SK-N-SH treated with all-trans-retinoic acid at 6 μM for 48 hours (cell line): ENCODE measurements at regions not wholly inside any gene's neighbourhood (a gene's known extent, or its start where the extent isn't known, plus 50 kb on each side); places are given as distances from the start of the nearest gene placed in this dataset.

Experiments used
- ATAC-seq: fragments of 200-7000 bp; cut with Tn5 transposase; 3 replicates; pipeline ENCODE4 v1.9.1; 2020; ENCODE audit warnings: mild to moderate bottlenecking, moderate library complexity
- BACH2 ChIP-seq: fragments of 250-450 bp; sonication (Bioruptor Pico); IDR thresholded peaks from 2 replicates; pipeline ENCODE4 v1.9.0; 2021; ENCODE audit warnings: mild to moderate bottlenecking, borderline replicate concordance
- CREB5 ChIP-seq: fragments of 250-450 bp; sonication (Bioruptor Pico); IDR thresholded peaks from 2 replicates; pipeline ENCODE4 v1.5.1; 2020; ENCODE audit warnings: low read depth, mild to moderate bottlenecking, moderate library complexity
- CSDC2 ChIP-seq: fragments of 250-450 bp; sonication (Bioruptor Pico); IDR thresholded peaks from 2 replicates; pipeline ENCODE4 v1.5.0; 2020; ENCODE audit warnings: mild to moderate bottlenecking, moderate library complexity
- ESRRG ChIP-seq: fragments of 250-450 bp; sonication (Bioruptor Pico); IDR thresholded peaks from 2 replicates; pipeline ENCODE4 v1.6.1; 2021; ENCODE audit warnings: mild to moderate bottlenecking
- GLIS3 ChIP-seq: fragments of 250-450 bp; sonication (Bioruptor Pico); IDR thresholded peaks from 2 replicates; pipeline ENCODE4 v1.5.0; 2020; ENCODE audit warnings: mild to moderate bottlenecking, moderate library complexity
- ISL1 ChIP-seq: fragments of 250-450 bp; sonication (Bioruptor Pico); IDR thresholded peaks from 2 replicates; pipeline ENCODE4 v2.1.2; 2022; ENCODE audit warnings: mild to moderate bottlenecking, moderate library complexity
- OSR1 ChIP-seq: fragments of 250-450 bp; sonication (Bioruptor Pico); IDR thresholded peaks from 2 replicates; pipeline ENCODE4 v1.8.0; 2022; ENCODE audit warnings: moderate library complexity, mild to moderate bottlenecking, inconsistent platforms
- PPARA ChIP-seq: fragments of 250-450 bp; sonication (Bioruptor Pico); IDR thresholded peaks from 2 replicates; pipeline ENCODE4 v1.5.0; 2020; ENCODE audit warnings: mild to moderate bottlenecking, borderline replicate concordance
- RARB ChIP-seq: fragments of 250-450 bp; sonication (Bioruptor Pico); IDR thresholded peaks from 2 replicates; pipeline ENCODE4 v1.8.0; 2021; ENCODE audit warnings: mild to moderate bottlenecking, moderate library complexity
- TCF4 ChIP-seq: fragments of 250-450 bp; sonication (Bioruptor Pico); IDR thresholded peaks from 2 replicates; pipeline ENCODE4 v1.8.0; 2021; ENCODE audit warnings: mild to moderate bottlenecking, moderate library complexity, borderline replicate concordance
- TOX ChIP-seq: fragments of 250-450 bp; sonication (Bioruptor Pico); IDR thresholded peaks from 2 replicates; pipeline ENCODE4 v1.8.0; 2021; ENCODE audit warnings: mild to moderate bottlenecking, moderate library complexity, borderline replicate concordance
- TSHZ2 ChIP-seq: fragments of 250-450 bp; sonication (Bioruptor Pico); IDR thresholded peaks from 2 replicates; pipeline ENCODE4 v1.5.0; 2020; ENCODE audit warnings: mild to moderate bottlenecking, moderate library complexity
- ZC3H10 ChIP-seq: fragments of 250-450 bp; sonication (Bioruptor Pico); IDR thresholded peaks from 2 replicates; pipeline ENCODE4 v1.5.1; 2021; ENCODE audit warnings: mild to moderate bottlenecking, moderate library complexity
- ZFP30 ChIP-seq: fragments of 450-650 bp; formaldehyde crosslinking; IDR thresholded peaks from 2 replicates; pipeline ENCODE4 v1.5.0; 2022; ENCODE audit warnings: mild to moderate bottlenecking, moderate library complexity
- ZNF565 ChIP-seq: fragments of 450-650 bp; formaldehyde crosslinking; conservative IDR thresholded peaks from 2 replicates; pipeline ENCODE4 v1.5.0; 2020; ENCODE audit warnings: low read depth, mild to moderate bottlenecking, moderate library complexity
- ZNF70 ChIP-seq: fragments of 450-650 bp; formaldehyde crosslinking; IDR thresholded peaks from 2 replicates; pipeline ENCODE4 v1.5.0; 2020; ENCODE audit warnings: mild to moderate bottlenecking, moderate library complexity
- TF ChIP-seq, protein P1 (sequence below): fragments of 250-450 bp; sonication (Bioruptor Pico); IDR thresholded peaks from 2 replicates; pipeline ENCODE4 v1.5.1; 2021; ENCODE audit warnings: mild to moderate bottlenecking, moderate library complexity
- TF ChIP-seq, protein P2 (sequence below): fragments of 250-450 bp; sonication (Bioruptor Pico); IDR thresholded peaks from 2 replicates; pipeline ENCODE4 v1.8.0; 2021; ENCODE audit warnings: low read depth, mild to moderate bottlenecking, moderate library complexity, borderline replicate concordance

DNA sequence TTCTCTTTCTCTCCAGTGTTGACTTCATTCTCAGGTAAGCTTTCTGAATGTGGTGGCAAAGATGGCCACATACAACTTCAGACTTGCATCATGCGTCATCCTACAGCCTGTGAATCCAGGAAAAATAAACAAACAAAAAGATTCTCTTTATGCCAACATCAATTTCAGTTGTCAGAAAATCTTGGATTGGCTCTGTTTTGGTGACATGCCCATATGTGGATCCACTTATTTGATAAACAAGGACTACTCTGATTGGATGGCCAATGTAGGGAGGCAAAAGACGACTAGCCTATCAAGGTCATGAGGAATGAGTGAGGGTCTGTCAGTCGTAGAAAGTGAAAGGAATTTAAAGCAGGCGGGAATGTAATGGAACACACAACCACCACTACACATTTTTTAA, 866.6 kb downstream of the USP25 start:
- TF ChIP-seq BACH2 (no peak), ZNF565 (no peak), TOX (CRISPR knock-in tag) (no peak), TSHZ2 (CRISPR knock-in tag) (no peak), RARB (CRISPR knock-in tag) (no peak), ZFP30 (no peak), CSDC2 (CRISPR knock-in tag) (no peak), ISL1 (no peak), CREB5 (CRISPR knock-in tag) (no peak), ZC3H10 (CRISPR knock-in tag) (no peak), GLIS3 (no peak), OSR1 (no peak), ESRRG (CRISPR knock-in tag) (no peak)
- TF ChIP-seq, protein P1, sequence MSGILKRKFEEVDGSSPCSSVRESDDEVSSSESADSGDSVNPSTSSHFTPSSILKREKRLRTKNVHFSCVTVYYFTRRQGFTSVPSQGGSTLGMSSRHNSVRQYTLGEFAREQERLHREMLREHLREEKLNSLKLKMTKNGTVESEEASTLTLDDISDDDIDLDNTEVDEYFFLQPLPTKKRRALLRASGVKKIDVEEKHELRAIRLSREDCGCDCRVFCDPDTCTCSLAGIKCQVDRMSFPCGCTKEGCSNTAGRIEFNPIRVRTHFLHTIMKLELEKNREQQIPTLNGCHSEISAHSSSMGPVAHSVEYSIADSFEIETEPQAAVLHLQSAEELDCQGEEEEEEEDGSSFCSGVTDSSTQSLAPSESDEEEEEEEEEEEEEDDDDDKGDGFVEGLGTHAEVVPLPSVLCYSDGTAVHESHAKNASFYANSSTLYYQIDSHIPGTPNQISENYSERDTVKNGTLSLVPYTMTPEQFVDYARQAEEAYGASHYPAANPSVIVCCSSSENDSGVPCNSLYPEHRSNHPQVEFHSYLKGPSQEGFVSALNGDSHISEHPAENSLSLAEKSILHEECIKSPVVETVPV, result no peak
- TF ChIP-seq, protein P2, sequence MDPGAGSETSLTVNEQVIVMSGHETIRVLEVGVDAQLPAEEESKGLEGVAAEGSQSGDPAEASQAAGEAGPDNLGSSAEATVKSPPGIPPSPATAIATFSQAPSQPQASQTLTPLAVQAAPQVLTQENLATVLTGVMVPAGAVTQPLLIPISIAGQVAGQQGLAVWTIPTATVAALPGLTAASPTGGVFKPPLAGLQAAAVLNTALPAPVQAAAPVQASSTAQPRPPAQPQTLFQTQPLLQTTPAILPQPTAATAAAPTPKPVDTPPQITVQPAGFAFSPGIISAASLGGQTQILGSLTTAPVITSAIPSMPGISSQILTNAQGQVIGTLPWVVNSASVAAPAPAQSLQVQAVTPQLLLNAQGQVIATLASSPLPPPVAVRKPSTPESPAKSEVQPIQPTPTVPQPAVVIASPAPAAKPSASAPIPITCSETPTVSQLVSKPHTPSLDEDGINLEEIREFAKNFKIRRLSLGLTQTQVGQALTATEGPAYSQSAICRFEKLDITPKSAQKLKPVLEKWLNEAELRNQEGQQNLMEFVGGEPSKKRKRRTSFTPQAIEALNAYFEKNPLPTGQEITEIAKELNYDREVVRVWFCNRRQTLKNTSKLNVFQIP (CRISPR knock-in tag), result no peak
- TF ChIP-seq, all 23 proteins: peak for 0
- no peak for ATAC-seq

DNA sequence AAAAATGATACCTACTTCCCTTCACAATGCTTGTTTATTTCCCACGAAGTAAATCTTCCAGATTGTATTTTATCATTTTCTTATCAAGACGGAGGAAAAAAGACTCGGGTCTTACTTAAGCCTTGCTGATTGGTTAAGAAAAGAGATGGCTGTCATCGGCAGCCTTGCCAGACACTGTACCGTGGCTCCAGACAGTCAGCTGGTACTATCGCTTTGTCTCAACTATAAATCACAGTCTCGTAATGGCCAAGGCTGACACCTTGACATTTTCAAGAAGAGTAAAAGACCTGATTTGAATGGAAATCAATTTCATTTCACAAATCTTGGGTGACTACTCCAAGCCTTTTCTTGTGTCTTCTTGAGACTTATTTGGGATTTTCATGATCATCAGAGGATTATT, 868.0 kb downstream of the USP25 start:
- no peak for ATAC-seq
- TF ChIP-seq ISL1 (0 out of 2 replicates have a peak, but pooled peaks have one; percentile 7), PPARA (no peak)

- no peak for ATAC-seq
- TF ChIP-seq TCF4 (CRISPR knock-in tag) (0 out of 2 replicates have a peak, but pooled peaks have one; percentile 32), CREB5 (CRISPR knock-in tag) (no peak), ESRRG (CRISPR knock-in tag) (no peak), RARB (CRISPR knock-in tag) (no peak)
- TF ChIP-seq, protein P2 (CRISPR knock-in tag), result no peak
- TF ChIP-seq, all 23 proteins: peak for 1
Observed at GRCh38 chr21:16605597-16605996, 875.8 kb downstream of the USP25 start.

DNA sequence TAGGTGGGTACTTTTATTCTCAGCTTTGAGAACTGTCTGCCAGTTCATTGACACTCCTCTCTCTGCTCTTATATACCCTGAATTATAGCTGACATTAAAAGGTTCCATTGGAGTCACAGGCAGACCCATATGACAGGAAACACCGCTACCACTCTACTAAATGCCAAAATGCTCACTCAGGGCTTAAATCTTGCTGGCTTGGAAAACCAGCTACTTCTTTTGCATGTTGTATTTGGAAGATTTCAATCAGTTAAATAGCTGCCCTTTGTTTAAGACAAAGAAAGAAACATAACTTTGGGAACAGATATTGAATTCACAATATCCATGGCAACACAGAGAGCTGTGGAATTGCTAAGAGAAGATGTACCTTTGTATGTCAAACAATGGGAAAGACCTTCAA, 876.5 kb downstream of the USP25 start:
- no peak for ATAC-seq
- TF ChIP-seq ESRRG (CRISPR knock-in tag) (no peak), CSDC2 (CRISPR knock-in tag) (no peak), ZNF565 (no peak), ISL1 (no peak), BACH2 (no peak), ZNF70 (CRISPR knock-in tag) (no peak)
- TF ChIP-seq, protein P1, result no peak
- TF ChIP-seq, all 23 proteins: peak for 0
